Activated CD4-positive, alpha-beta T cell treated with anti-CD3 and anti-CD28 coated beads, Interleukin-2, Interleukin-6, amounts not matched to agents 100 ng/mL and 50 ng/mL, durations not matched to agents 16 hours and 8 hours (primary cell): ENCODE measurements at regions not wholly inside any gene's neighbourhood (a gene's known extent, or its start where the extent isn't known, plus 50 kb on each side); places are given as distances from the start of the nearest gene placed in this dataset.

Experiments used
- DNase-seq: peaks from one replicate; pipeline ENCODE4 v3.0.0-alpha.2; 2020

- no peak for DNase-seq
Measured at GRCh38 chr6:164546263-164546662, 763.1 kb downstream of the C6orf118 start.

- DNase-seq = no peak
Measured at GRCh38 chr6:164534070-164534766, 775.2 kb downstream of the C6orf118 start.

- DNase-seq = no peak
Measured at GRCh38 chr6:164533045-164533362, 776.4 kb downstream of the C6orf118 start.

GRCh38 chr6:164532198-164533044 is 777.0 kb downstream of the C6orf118 start:
- no peak for DNase-seq

GRCh38 chr6:164531736-164532135 is 777.7 kb downstream of the C6orf118 start:
- DNase-seq = no peak

GRCh38 chr6:164528539-164528938 is 780.9 kb downstream of the C6orf118 start:
- no peak for DNase-seq

GRCh38 chr6:164523087-164523654 is 786.2 kb downstream of the C6orf118 start:
- DNase-seq = no peak

DNA sequence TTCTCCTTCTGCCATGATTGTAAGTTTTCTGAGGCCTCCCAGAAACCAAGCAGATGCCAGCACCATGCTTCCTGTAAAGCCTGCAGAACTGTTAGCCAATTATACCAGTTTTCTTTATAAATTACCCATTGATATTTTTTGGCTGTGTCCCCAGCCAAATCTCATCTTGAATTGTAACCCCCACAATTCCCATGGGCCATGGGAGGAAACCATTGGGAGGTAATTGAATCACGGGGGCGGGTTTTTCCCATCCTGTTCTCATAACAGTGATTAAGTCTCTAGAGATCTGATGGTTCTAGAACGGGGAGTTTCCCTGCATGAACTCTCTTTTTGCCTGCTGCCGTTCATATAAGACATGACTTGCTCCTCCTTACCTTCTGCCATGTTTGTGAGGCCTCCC is 788.5 kb downstream of the C6orf118 start:
- DNase-seq = no peak

DNA sequence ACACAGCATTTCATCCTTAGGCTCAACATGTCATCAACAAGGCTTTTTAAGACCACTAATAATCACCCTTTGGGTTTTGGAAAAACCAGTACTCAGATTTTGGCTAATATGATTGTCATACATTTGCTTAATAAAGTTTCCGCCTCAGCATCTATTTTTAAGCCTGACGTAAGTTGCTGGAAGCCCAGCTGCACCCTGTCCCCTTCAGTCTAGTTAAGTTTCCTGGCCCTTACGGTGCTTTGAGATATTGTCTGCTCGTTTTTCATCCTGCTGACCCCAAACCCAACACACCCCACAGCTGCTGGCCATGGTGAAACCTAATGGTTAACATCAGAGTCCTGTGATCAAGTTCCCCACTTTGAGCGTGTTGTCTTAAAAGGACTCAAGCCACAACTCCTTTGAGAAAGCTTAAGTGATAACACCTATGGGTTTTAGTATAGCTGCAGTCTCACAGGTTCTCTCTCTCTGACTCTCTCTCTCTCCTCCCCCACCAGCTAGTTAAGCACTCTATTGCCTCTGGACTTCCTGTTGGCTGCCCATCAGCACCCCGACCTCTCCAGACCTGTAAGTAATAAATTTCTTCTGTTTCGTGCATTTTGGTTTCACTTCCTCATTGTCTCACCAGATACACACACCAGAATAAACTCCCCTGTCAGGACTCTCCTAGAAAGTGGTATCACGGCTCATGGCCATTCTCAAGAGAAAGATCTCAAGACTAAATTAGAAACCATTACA is 802.0 kb downstream of the C6orf118 start:
- DNase-seq = no peak

GRCh38 chr6:164505425-164505824 is 804.0 kb downstream of the C6orf118 start:
- DNase-seq = no peak

DNA sequence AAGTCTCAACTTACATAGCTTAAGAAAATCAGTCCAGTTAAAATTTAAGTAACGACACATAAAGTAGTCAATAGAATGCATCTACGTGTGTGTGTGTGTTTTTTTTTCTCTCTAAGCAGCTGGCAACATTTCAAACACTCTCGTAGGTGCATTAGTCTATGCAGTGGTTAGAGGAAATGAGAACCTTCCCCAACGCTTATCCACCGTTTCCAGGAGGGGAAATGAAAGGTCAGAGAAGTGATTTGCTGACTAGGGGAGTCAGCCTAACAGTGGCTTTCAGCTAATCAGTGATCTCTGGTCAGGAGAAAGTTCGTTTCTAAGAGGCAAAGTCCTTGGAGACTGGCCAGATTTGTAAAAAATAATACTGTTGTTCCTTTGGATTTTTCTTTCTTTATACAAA is 806.6 kb downstream of the C6orf118 start:
- DNase-seq = no peak

DNA sequence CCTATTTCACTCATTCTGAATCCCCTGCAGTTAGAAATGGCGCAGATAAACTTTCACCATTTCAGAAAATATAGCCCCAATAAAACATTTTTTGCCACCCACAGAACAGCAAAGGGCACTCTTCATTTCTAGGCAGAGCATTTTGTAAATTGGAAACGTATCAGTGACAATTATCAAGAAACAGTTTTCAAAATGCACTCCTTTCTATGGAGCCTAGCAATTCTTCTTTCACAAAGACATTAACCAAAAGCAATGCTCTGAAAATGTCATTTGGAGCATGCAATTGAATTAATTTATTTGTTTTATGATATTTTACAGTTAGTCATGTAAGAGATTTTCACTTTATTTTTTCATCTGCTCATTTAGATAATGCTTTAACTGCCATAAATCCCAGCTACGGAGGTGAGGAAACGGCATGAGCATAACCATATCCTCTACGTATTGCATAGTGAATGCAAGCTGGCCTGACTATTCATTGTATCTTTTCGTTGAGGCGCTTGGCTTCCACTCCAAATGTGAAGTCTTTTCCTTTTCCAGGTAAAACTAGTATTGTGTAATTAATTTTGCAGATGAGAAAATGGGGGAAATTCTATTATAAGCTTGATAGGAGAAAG is 813.4 kb downstream of the C6orf118 start:
- DNase-seq = no peak

- no peak for DNase-seq
Measured at GRCh38 chr6:164478426-164478825, 831.0 kb downstream of the C6orf118 start.

DNA sequence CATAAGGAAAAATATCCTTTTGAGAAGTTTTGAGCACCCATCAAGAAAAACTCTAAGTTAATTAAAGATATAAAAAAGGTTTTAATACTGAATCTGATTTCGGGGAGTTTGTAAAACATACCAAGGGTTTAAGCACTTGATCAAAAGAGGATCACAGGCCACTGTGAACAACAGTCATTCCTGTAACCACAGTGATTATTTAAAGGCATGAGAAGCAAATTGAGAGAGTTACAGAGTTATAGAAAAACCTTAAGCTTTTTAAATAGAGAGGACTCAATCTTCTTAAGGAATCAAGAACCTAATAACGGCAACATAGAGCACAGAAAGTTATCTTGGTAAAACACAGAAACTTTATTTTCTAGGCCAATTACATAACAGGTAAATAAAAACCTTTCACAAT is 831.6 kb downstream of the C6orf118 start:
- DNase-seq = no peak

DNA sequence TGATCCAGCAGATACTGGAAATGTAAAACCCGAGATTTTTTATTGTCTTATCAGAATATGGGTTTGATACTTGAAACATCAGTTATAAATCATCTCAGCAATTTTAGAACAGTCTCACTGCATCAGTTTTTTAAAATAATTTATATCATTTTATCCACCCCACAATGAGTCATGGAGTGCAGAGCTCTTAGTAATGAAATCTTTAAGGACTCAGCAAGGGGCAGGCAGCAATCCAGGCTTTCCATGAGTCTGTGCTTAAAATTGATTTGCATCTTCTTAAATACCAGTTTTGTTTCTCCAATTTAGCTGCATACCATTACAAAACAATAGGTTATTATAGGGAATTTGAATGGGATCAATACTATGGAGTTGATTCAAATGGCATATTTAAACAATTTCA is 832.3 kb downstream of the C6orf118 start:
- no peak for DNase-seq

DNA sequence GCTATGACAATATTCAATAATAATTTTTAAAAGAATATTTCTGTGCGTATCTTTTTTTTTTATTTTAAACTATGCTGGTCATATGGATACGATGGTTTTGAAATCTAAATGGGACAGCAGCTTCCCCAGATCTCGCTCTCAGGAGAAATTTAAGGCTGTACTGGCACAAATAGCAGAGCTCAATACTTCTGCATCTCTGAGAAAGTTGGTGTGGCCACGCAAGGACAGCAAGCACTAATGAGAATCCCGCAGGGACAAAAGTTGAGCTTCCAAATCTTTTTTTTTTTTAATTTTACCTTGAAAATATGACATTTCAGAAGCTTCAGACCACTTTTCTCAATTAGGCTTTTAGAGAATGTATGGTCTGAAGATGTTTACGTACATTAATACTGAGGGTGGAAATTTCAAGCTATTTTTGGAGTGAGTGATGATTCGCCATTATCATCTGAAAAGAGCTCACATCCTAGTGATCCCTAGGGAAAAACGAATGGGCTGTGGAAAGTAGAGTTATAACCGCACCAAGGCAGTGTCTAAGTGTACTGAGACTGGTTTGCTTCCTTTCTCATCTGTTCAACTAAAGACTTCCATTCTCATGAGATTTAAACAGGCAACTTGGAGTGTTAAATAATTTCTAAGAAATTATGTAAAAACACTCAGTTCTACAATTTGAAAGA is 840.0 kb downstream of the C6orf118 start:
- DNase-seq = no peak

DNA sequence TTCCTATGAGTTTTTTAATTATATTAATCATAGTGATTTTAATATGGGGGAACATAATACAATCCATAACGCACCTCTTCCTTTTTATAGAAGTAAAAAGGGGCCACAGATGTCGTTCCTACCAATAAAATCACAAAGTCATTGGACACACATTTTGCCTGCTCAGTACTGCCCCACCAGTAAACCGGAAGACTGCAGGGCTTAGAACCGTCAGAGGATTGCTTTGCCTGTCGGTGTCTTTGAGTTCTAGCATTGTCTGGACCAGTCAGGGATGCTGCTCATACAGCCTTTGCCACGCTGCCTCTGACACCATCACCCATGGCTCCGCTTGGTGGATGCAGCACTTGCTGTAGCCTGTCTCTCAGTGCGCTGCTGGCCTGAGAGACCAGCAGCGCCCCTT is 853.6 kb downstream of the C6orf118 start:
- no peak for DNase-seq

GRCh38 chr6:164453835-164454234 is 855.6 kb downstream of the C6orf118 start:
- DNase-seq = no peak

- DNase-seq = no peak
Measured at GRCh38 chr6:164442572-164442971, 866.8 kb downstream of the C6orf118 start.

DNA sequence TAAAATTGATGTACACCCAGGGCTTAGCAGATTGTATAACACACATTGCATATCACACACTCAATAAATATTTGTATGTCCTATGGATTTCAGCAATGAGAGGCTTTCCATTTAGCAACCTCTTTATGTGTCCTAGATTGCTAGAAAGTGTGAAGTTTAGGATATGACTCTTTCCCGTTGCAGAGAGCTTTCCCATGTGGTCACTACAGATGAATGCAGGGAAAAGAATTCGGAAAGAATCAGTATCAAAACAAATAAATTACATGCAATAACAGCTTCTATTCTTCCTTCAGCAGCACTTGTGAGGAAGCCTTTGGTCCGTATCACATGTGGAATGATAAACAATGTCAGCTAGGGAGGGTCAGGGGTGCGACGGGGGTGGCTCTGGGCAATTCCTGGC is 870.1 kb downstream of the C6orf118 start:
- no peak for DNase-seq

DNA sequence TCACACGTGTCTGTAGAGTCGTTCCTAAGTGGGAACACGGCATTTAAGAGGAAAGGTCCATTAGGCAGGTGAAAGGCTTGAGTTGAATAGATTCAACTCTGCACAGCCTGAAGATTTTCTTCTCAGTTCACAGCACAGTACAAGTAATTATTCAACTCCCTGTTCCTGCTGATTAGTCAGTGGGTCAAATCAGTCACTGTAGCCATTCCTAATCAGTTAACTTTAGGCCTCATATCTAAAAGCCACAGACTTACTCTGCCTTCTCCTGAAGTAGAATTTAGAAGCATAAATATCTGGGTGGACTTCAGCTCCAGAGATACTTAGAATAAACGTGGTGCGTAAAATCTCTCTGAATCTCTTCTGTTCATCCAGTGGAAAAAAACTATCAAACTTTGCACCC is 872.4 kb downstream of the C6orf118 start:
- DNase-seq = no peak

- no peak for DNase-seq
Measured at GRCh38 chr6:164427728-164428402, 881.5 kb downstream of the C6orf118 start.
